ENCODE measurements at regions not wholly inside any gene's neighbourhood (a gene's known extent, or its start where the extent isn't known, plus 50 kb on each side); places are given as distances from the start of the nearest gene placed in this dataset.

DNA sequence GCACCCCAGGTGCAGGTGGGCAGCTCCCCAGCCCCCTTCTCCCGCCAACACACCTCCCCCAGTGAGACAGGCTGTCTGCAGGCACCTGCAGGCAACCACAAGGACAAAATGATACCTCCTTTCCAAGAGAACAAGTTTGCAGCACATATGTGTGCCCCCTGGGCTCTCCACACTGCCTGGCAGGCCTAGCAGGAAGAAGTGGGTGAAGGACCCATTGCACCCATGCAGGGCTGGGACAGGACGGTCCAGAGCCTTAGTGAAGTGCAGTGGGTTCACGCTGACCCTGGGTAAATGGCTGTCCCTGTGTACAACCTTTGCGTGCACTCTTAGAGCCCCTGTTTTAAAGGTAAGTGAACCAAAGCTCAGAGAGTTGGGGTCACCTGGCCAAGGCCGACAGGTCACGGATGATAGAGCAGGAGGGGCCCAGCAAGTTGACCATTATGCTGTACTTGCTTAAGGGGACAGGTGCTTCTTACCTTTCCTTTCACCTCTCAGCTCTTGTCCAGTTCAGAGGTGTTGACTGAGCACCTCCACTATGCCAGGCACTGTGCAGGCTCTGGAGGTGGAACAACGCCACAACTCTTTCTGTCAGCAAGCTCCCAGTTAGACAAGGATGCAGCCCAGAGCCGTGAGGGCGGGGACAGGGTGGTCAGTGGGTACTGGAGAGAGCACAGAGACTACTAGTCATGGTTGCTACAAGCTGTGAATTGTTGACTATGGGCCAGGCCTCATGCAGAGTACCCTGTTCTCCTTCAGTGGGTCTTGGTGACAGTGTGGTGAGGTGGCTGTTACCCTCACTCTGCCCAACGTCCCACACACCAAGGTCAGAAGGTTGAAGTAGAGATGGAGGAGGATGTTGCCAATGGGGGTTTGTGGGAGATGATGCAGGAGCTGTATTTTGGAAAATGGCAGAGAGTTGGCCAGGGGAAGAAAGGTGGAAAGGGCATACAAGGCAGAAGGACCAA lies 125.9 kb downstream of the PAPOLA start (continued):
- TF ChIP-seq, protein P1, sequence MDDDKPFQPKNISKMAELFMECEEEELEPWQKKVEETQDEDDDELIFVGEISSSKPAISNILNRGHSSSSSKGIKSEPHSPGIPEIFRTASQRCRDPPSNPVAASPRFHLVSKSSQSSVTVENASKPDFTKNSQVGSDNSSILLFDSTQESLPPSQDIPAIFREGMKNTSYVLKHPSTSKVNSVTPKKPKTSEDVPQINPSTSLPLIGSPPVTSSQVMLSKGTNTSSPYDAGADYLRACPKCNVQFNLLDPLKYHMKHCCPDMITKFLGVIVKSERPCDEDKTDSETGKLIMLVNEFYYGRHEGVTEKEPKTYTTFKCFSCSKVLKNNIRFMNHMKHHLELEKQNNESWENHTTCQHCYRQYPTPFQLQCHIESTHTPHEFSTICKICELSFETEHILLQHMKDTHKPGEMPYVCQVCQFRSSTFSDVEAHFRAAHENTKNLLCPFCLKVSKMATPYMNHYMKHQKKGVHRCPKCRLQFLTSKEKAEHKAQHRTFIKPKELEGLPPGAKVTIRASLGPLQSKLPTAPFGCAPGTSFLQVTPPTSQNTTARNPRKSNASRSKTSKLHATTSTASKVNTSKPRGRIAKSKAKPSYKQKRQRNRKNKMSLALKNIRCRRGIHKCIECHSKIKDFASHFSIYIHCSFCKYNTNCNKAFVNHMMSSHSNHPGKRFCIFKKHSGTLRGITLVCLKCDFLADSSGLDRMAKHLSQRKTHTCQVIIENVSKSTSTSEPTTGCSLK (tag by site-specific recombination; IDR thresholded peaks at IDR 0.05), result no peak
- no peak for TF ChIP-seq ZNF677 (tag by site-specific recombination; IDR thresholded peaks at IDR 0.05)
- TF ChIP-seq ZNF19 (tag by site-specific recombination; IDR thresholded peaks at IDR 0.05; ENCODE audit: low read depth), result no peak

- Histone ChIP-seq H3K4me3 (ENCODE audit: low read depth, low read length) (no peak overlapping the region), H3K9me3 (ENCODE audit: control insufficient read depth, insufficient read depth, low read depth, low read length) (no peaks in the 10 kb centered on the region), H3K4me1 (ENCODE audit: control insufficient read depth, insufficient read depth, low read length) (no peaks in the 10 kb centered on the region), H3K27ac (ENCODE audit: extremely low read depth, low read depth, low read length) (no peak overlapping the region), H3K36me3 (ENCODE audit: control insufficient read depth in 2 of 2, insufficient read depth in 1 of 2, low read length in 2 of 2) (no peaks in the 10 kb centered on the region)
- TF ChIP-seq, protein P2, sequence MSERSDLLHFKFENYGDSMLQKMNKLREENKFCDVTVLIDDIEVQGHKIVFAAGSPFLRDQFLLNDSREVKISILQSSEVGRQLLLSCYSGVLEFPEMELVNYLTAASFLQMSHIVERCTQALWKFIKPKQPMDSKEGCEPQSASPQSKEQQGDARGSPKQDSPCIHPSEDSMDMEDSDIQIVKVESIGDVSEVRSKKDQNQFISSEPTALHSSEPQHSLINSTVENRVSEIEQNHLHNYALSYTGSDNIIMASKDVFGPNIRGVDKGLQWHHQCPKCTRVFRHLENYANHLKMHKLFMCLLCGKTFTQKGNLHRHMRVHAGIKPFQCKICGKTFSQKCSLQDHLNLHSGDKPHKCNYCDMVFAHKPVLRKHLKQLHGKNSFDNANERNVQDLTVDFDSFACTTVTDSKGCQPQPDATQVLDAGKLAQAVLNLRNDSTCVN (tag by site-specific recombination; optimal IDR thresholded peaks at IDR 0.05), result no peak
- no peak for TF ChIP-seq ZNF157 (tag by site-specific recombination; IDR thresholded peaks at IDR 0.05)
- TF ChIP-seq ZNF239 (tag by site-specific recombination; IDR thresholded peaks at IDR 0.05), result no peak
- ChIA-PET CTCF (no interaction called here), POLR2A (no interaction called here)
These were observed 126.9 kb downstream of the PAPOLA start for GRCh38 chr14:96629082-96629481.

- H3K27ac ChIP-seq (ENCODE audit: extremely low read depth, low read depth, low read length), result no peak overlapping the region
- no peaks in the 10 kb centered on the region for H3K36me3 ChIP-seq (ENCODE audit: control insufficient read depth in 2 of 2, insufficient read depth in 1 of 2, low read length in 2 of 2)
- POLR2A ChIA-PET, result no interaction called here
- no peaks in the 10 kb centered on the region for H3K4me1 ChIP-seq (ENCODE audit: control insufficient read depth, insufficient read depth, low read length)
- no peak for TF ChIP-seq ZNF561 (tag by site-specific recombination; IDR thresholded peaks at IDR 0.05; ENCODE audit: borderline replicate concordance)
- TF ChIP-seq, protein P3, sequence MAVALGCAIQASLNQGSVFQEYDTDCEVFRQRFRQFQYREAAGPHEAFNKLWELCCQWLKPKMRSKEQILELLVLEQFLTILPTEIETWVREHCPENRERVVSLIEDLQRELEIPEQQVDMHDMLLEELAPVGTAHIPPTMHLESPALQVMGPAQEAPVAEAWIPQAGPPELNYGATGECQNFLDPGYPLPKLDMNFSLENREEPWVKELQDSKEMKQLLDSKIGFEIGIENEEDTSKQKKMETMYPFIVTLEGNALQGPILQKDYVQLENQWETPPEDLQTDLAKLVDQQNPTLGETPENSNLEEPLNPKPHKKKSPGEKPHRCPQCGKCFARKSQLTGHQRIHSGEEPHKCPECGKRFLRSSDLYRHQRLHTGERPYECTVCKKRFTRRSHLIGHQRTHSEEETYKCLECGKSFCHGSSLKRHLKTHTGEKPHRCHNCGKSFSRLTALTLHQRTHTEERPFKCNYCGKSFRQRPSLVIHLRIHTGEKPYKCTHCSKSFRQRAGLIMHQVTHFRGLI (tag by site-specific recombination; IDR thresholded peaks at IDR 0.05), result no peak
- no peak for TF ChIP-seq ZNF404 (tag by site-specific recombination; IDR thresholded peaks at IDR 0.05)
- no peak for TF ChIP-seq ZNF138 (tag by site-specific recombination; IDR thresholded peaks at IDR 0.05; ENCODE audit: borderline replicate concordance)
- TF ChIP-seq ZSCAN5A (tag by site-specific recombination; IDR thresholded peaks at IDR 0.05), result no peak
- TF ChIP-seq ZNF560 (tag by site-specific recombination; IDR thresholded peaks at IDR 0.05; ENCODE audit: borderline replicate concordance), result no peak
- no peak for TF ChIP-seq ZNF768 (tag by site-specific recombination; IDR thresholded peaks at IDR 0.05)
- no peak for TF ChIP-seq ZSCAN23 (tag by site-specific recombination; IDR thresholded peaks at IDR 0.05)
- no peak for TF ChIP-seq ZNF670 (tag by site-specific recombination; IDR thresholded peaks at IDR 0.05; ENCODE audit: low read depth)
- no peak for TF ChIP-seq ZNF785 (tag by site-specific recombination; IDR thresholded peaks at IDR 0.05)
- no peak for TF ChIP-seq EGR2 (tag by site-specific recombination; IDR thresholded peaks at IDR 0.05; ENCODE audit: low read depth)
- no peak for TF ChIP-seq BCL11A (tag by site-specific recombination; IDR thresholded peaks at IDR 0.05; ENCODE audit: low read depth)
- TF ChIP-seq ZNF324 (tag by site-specific recombination; IDR thresholded peaks at IDR 0.05), result no peak
- H3K4me3 ChIP-seq (ENCODE audit: low read depth, low read length), result no peak overlapping the region
- H3K9me3 ChIP-seq (ENCODE audit: control insufficient read depth, insufficient read depth, low read depth, low read length), result no peaks in the 10 kb centered on the region
- CTCF ChIA-PET, result interaction anchor here (0.5 kb wide), 1 partner anchor 166 kb away, joined by 3 read pairs; no protein-coding TSS in a partner anchor
These were observed 127.5 kb downstream of the PAPOLA start for GRCh38 chr14:96629558-96630222.
